ENCODE measurements at regions not wholly inside any gene's neighbourhood (a gene's known extent, or its start where the extent isn't known, plus 50 kb on each side); places are given as distances from the start of the nearest gene placed in this dataset.

DNA sequence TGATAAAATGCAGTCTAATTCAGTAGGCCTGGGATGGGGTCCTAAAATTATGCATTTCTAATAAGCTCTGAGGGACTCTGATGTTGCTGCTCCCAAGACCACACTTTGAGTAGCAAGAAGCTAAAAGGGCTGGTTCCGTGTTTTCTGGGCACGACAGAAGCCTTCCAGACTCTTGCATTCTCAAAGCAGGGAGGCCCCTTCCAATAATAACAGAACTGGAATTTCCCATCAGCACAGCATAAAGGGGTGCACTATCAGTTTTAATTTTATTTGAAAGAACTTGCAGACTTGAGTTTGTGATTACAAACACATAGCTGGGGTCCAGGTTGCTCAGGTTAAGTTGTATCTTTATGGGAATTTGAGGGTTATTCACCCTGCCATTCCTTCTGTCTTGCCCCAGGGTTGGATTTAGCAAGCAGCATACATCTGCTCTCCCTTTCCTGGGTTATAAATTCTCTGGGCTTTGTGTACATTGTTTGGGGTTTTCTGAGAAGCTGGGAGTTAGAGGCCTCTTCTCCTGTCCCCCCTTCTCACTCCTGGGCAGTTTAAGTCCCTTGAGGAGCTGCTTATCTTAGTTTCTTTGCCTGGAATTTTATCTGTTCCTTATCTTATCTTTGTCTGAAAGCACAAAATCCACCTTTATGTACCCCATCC, 94.2 kb upstream of the SLC2A1 start:
- TF ChIP-seq, protein P1, sequence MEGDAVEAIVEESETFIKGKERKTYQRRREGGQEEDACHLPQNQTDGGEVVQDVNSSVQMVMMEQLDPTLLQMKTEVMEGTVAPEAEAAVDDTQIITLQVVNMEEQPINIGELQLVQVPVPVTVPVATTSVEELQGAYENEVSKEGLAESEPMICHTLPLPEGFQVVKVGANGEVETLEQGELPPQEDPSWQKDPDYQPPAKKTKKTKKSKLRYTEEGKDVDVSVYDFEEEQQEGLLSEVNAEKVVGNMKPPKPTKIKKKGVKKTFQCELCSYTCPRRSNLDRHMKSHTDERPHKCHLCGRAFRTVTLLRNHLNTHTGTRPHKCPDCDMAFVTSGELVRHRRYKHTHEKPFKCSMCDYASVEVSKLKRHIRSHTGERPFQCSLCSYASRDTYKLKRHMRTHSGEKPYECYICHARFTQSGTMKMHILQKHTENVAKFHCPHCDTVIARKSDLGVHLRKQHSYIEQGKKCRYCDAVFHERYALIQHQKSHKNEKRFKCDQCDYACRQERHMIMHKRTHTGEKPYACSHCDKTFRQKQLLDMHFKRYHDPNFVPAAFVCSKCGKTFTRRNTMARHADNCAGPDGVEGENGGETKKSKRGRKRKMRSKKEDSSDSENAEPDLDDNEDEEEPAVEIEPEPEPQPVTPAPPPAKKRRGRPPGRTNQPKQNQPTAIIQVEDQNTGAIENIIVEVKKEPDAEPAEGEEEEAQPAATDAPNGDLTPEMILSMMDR (IDR thresholded peaks at IDR 0.05 in 4 of 5, conservative IDR thresholded peaks at IDR 0.05 in 1 of 5), result no peak
- TF ChIP-seq POLR2A (IDR thresholded peaks at IDR 0.05), result no peak

Measured in gastrocnemius medialis (tissue), 4 donors.